SK-N-SH treated with all-trans-retinoic acid at 6 μM for 48 hours (cell line): ENCODE measurements at regions not wholly inside any gene's neighbourhood (a gene's known extent, or its start where the extent isn't known, plus 50 kb on each side); places are given as distances from the start of the nearest gene placed in this dataset.

Experiments
- ATAC-seq: fragments of 200-7000 bp; cut with Tn5 transposase; 3 replicates; pipeline ENCODE4 v1.9.1; 2020; ENCODE audit warnings: mild to moderate bottlenecking, moderate library complexity
- ARNTL ChIP-seq: fragments of 450-650 bp; formaldehyde crosslinking; IDR thresholded peaks from 2 replicates; pipeline ENCODE4 v1.5.0; 2020; ENCODE audit warnings: low read depth, mild to moderate bottlenecking, moderate library complexity, borderline replicate concordance
- BACH2 ChIP-seq: fragments of 250-450 bp; sonication (Bioruptor Pico); IDR thresholded peaks from 2 replicates; pipeline ENCODE4 v1.9.0; 2021; ENCODE audit warnings: mild to moderate bottlenecking, borderline replicate concordance
- CREB5 ChIP-seq: fragments of 250-450 bp; sonication (Bioruptor Pico); IDR thresholded peaks from 2 replicates; pipeline ENCODE4 v1.5.1; 2020; ENCODE audit warnings: low read depth, mild to moderate bottlenecking, moderate library complexity
- CSDC2 ChIP-seq: fragments of 250-450 bp; sonication (Bioruptor Pico); IDR thresholded peaks from 2 replicates; pipeline ENCODE4 v1.5.0; 2020; ENCODE audit warnings: mild to moderate bottlenecking, moderate library complexity
- ESRRG ChIP-seq: fragments of 250-450 bp; sonication (Bioruptor Pico); IDR thresholded peaks from 2 replicates; pipeline ENCODE4 v1.6.1; 2021; ENCODE audit warnings: mild to moderate bottlenecking
- GLIS3 ChIP-seq: fragments of 250-450 bp; sonication (Bioruptor Pico); IDR thresholded peaks from 2 replicates; pipeline ENCODE4 v1.5.0; 2020; ENCODE audit warnings: mild to moderate bottlenecking, moderate library complexity
- ISL1 ChIP-seq: fragments of 250-450 bp; sonication (Bioruptor Pico); IDR thresholded peaks from 2 replicates; pipeline ENCODE4 v2.1.2; 2022; ENCODE audit warnings: mild to moderate bottlenecking, moderate library complexity
- PPARA ChIP-seq: fragments of 250-450 bp; sonication (Bioruptor Pico); IDR thresholded peaks from 2 replicates; pipeline ENCODE4 v1.5.0; 2020; ENCODE audit warnings: mild to moderate bottlenecking, borderline replicate concordance
- RARB ChIP-seq: fragments of 250-450 bp; sonication (Bioruptor Pico); IDR thresholded peaks from 2 replicates; pipeline ENCODE4 v1.8.0; 2021; ENCODE audit warnings: mild to moderate bottlenecking, moderate library complexity
- SNAI2 ChIP-seq: fragments of 250-450 bp; sonication (Bioruptor Pico); IDR thresholded peaks from 2 replicates; pipeline ENCODE4 v1.5.0; 2020; ENCODE audit warnings: mild to moderate bottlenecking, moderate library complexity
- TCF4 ChIP-seq: fragments of 250-450 bp; sonication (Bioruptor Pico); IDR thresholded peaks from 2 replicates; pipeline ENCODE4 v1.8.0; 2021; ENCODE audit warnings: mild to moderate bottlenecking, moderate library complexity, borderline replicate concordance
- TSHZ2 ChIP-seq: fragments of 250-450 bp; sonication (Bioruptor Pico); IDR thresholded peaks from 2 replicates; pipeline ENCODE4 v1.5.0; 2020; ENCODE audit warnings: mild to moderate bottlenecking, moderate library complexity
- ZC3H10 ChIP-seq: fragments of 250-450 bp; sonication (Bioruptor Pico); IDR thresholded peaks from 2 replicates; pipeline ENCODE4 v1.5.1; 2021; ENCODE audit warnings: mild to moderate bottlenecking, moderate library complexity
- ZNF565 ChIP-seq: fragments of 450-650 bp; formaldehyde crosslinking; conservative IDR thresholded peaks from 2 replicates; pipeline ENCODE4 v1.5.0; 2020; ENCODE audit warnings: low read depth, mild to moderate bottlenecking, moderate library complexity
- ZNF8 ChIP-seq: fragments of 450-650 bp; formaldehyde crosslinking; IDR thresholded peaks from 2 replicates; pipeline ENCODE4 v1.5.0; 2020; ENCODE audit warnings: mild to moderate bottlenecking, moderate library complexity
- TF ChIP-seq, protein P1 (sequence below): fragments of 250-450 bp; sonication (Bioruptor Pico); IDR thresholded peaks from 2 replicates; pipeline ENCODE4 v1.8.0; 2020; ENCODE audit warnings: mild to moderate bottlenecking, moderate library complexity, borderline replicate concordance
- TF ChIP-seq, protein P2 (sequence below): fragments of 250-450 bp; sonication (Bioruptor Pico); IDR thresholded peaks from 2 replicates; pipeline ENCODE4 v1.5.1; 2021; ENCODE audit warnings: mild to moderate bottlenecking, moderate library complexity
- TF ChIP-seq, protein P3 (sequence below): fragments of 250-450 bp; sonication (Bioruptor Pico); IDR thresholded peaks from 2 replicates; pipeline ENCODE4 v1.8.0; 2021; ENCODE audit warnings: low read depth, mild to moderate bottlenecking, moderate library complexity, borderline replicate concordance

- no peak for ATAC-seq
- TF ChIP-seq ARNTL (CRISPR knock-in tag) (0 out of 2 replicates have a peak, but pooled peaks have one; percentile 31), BACH2 (CRISPR knock-in tag) (no peak)
Measured at GRCh38 chr10:94092848-94093247, 99.1 kb downstream of the PLCE1 start.

- TF ChIP-seq TSHZ2 (CRISPR knock-in tag) = no peak
- TF ChIP-seq PPARA = no peak
- no peak for TF ChIP-seq CSDC2 (CRISPR knock-in tag)
- TF ChIP-seq ISL1 (CRISPR knock-in tag) = peak; percentile 59
- no peak for TF ChIP-seq RARB (CRISPR knock-in tag)
- ATAC-seq = peak; percentile 55
Measured at GRCh38 chr10:94093286-94093905, 99.7 kb downstream of the PLCE1 start.

DNA sequence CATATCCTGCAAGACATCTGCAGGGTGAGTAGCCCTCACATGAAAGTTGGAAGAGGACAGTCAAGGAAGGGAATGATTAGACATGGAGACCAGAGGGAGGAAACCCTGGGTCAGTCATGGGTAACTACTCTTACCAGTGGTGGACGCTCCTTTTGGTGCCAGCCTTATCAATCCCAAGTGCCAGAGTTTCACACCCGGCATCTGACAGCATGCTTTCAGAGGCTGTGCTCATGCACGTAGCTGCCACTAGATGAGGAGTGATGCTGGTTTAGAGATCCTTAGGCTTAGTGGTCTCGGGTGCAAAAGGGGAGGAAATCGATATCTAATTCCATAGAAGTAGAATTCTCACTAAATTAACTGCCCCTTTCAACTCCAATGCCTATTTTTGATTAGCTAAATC is 100.8 kb downstream of the PLCE1 start:
- ATAC-seq = no peak
- TF ChIP-seq ESRRG (CRISPR knock-in tag) = no peak

DNA sequence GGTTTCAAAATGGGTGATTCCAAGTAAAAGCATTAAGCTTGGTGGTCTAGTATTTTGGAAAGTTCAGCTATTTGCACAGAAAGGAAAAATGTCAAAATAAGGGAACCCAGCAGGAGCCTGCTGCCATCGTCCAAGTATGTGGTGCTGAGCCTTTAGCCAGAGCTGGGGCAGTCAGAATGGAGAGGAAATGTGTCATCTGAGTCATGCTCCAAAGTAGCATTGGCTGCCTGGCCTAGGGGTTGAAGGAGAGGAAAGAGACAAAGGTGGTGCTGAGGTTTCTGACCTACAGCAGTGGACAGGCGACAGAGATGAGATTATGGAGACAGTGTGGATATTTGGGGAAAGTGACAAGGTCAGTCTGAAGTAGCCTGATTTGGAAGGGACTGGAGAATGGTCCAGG is 103.9 kb downstream of the PLCE1 start:
- ATAC-seq = peak; percentile 40; the same call in 1 of the 3 replicates
- TF ChIP-seq, protein P1, sequence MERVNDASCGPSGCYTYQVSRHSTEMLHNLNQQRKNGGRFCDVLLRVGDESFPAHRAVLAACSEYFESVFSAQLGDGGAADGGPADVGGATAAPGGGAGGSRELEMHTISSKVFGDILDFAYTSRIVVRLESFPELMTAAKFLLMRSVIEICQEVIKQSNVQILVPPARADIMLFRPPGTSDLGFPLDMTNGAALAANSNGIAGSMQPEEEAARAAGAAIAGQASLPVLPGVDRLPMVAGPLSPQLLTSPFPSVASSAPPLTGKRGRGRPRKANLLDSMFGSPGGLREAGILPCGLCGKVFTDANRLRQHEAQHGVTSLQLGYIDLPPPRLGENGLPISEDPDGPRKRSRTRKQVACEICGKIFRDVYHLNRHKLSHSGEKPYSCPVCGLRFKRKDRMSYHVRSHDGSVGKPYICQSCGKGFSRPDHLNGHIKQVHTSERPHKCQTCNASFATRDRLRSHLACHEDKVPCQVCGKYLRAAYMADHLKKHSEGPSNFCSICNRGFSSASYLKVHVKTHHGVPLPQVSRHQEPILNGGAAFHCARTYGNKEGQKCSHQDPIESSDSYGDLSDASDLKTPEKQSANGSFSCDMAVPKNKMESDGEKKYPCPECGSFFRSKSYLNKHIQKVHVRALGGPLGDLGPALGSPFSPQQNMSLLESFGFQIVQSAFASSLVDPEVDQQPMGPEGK (CRISPR knock-in tag) = no peak
- TF ChIP-seq ARNTL (CRISPR knock-in tag) (no peak), TSHZ2 (CRISPR knock-in tag) (no peak), ZC3H10 (CRISPR knock-in tag) (no peak), ZNF565 (CRISPR knock-in tag) (no peak), SNAI2 (no peak), ESRRG (CRISPR knock-in tag) (no peak), GLIS3 (CRISPR knock-in tag) (no peak), CREB5 (CRISPR knock-in tag) (no peak)
- TF ChIP-seq, protein P2, sequence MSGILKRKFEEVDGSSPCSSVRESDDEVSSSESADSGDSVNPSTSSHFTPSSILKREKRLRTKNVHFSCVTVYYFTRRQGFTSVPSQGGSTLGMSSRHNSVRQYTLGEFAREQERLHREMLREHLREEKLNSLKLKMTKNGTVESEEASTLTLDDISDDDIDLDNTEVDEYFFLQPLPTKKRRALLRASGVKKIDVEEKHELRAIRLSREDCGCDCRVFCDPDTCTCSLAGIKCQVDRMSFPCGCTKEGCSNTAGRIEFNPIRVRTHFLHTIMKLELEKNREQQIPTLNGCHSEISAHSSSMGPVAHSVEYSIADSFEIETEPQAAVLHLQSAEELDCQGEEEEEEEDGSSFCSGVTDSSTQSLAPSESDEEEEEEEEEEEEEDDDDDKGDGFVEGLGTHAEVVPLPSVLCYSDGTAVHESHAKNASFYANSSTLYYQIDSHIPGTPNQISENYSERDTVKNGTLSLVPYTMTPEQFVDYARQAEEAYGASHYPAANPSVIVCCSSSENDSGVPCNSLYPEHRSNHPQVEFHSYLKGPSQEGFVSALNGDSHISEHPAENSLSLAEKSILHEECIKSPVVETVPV = no peak

GRCh38 chr10:94098896-94099295 is 105.2 kb downstream of the PLCE1 start:
- TF ChIP-seq ZNF8 (CRISPR knock-in tag) (no peak), SNAI2 (no peak), RARB (CRISPR knock-in tag) (no peak), ARNTL (CRISPR knock-in tag) (no peak), TCF4 (CRISPR knock-in tag) (no peak), ISL1 (CRISPR knock-in tag) (no peak), ZC3H10 (CRISPR knock-in tag) (no peak), ESRRG (CRISPR knock-in tag) (no peak)
- TF ChIP-seq, protein P3, sequence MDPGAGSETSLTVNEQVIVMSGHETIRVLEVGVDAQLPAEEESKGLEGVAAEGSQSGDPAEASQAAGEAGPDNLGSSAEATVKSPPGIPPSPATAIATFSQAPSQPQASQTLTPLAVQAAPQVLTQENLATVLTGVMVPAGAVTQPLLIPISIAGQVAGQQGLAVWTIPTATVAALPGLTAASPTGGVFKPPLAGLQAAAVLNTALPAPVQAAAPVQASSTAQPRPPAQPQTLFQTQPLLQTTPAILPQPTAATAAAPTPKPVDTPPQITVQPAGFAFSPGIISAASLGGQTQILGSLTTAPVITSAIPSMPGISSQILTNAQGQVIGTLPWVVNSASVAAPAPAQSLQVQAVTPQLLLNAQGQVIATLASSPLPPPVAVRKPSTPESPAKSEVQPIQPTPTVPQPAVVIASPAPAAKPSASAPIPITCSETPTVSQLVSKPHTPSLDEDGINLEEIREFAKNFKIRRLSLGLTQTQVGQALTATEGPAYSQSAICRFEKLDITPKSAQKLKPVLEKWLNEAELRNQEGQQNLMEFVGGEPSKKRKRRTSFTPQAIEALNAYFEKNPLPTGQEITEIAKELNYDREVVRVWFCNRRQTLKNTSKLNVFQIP (CRISPR knock-in tag) = no peak
- no peak for ATAC-seq
